Endothelial cell of umbilical vein (primary cell): ENCODE measurements at regions not wholly inside any gene's neighbourhood (a gene's known extent, or its start where the extent isn't known, plus 50 kb on each side); places are given as distances from the start of the nearest gene placed in this dataset.

Source experiments
- BruUV-seq: library from RNA; stranded (reverse); fragments of 400-500 nt; replicated peaks from 2 replicates; lab custom pipeline; 2021; lab: Mats Ljungman, UMichigan
- CTCF ChIA-PET: fragments of 300-600, 350-600 bp; sonication (Branson Sonifier 250); formaldehyde crosslinking; loops from one replicate; lab custom pipeline; 2021; ENCODE audit warnings: antibody characterized with exemption, inconsistent platforms; lab: Charles Lee
- POLR2A ChIA-PET: fragments of 300-600, 350-600 bp; sonication (Branson Sonifier 250); formaldehyde crosslinking; loops from one replicate; lab custom pipeline; 2021; ENCODE audit warnings: antibody characterized with exemption, inconsistent platforms; lab: Charles Lee
- DNase-seq: peaks from one replicate; pipeline ENCODE4 v3.0.0-alpha.2; 2011; ENCODE audit warnings: low read depth, low spot score
- FAIRE-seq: peaks from 2 replicates; lab custom pipeline; 2011; peaks lifted over from hg19 to GRCh38; lab: Jason Lieb, UNC
- H2AFZ ChIP-seq: 2 replicates; pipeline ENCODE4 v1.6.0; 2012; ENCODE audit warnings: low read depth, low read length, control low read depth, inconsistent platforms
- H3K27ac ChIP-seq: 2 replicates; pipeline ENCODE4 v1.5.1; 2011; ENCODE audit warnings: low read depth, mild to moderate bottlenecking, control low read depth, low read length, moderate library complexity; ENCODE audit not compliant: insufficient read depth
- H3K27me3 ChIP-seq, 2 experiments: 2 replicates each; pipeline versions ENCODE4 v1.6.0 to v1.6.1; 2011; ENCODE audit warnings: low read length in 2 of 2, mixed read lengths in 1 of 2; ENCODE audit not compliant: control insufficient read depth in 2 of 2, insufficient read depth in 2 of 2
- H3K36me3 ChIP-seq, 2 experiments: 2 replicates in 1 of 2; 3 replicates in 1 of 2; pipeline ENCODE4 v1.5.1; 2011; ENCODE audit warnings: low read length in 2 of 2, mild to moderate bottlenecking in 1 of 2, moderate library complexity in 1 of 2; ENCODE audit not compliant: control insufficient read depth in 2 of 2, insufficient read depth in 2 of 2; ENCODE audit errors: extremely low read depth in 1 of 2
- H3K4me1 ChIP-seq: 3 replicates; pipeline ENCODE4 v1.5.1; 2011; ENCODE audit warnings: mild to moderate bottlenecking, low read length; ENCODE audit not compliant: control insufficient read depth, insufficient read depth; ENCODE audit errors: extremely low read depth
- H3K4me2 ChIP-seq: 2 replicates; pipeline ENCODE4 v1.6.1; 2011; ENCODE audit warnings: low read length, control low read depth, mixed read lengths; ENCODE audit not compliant: insufficient read depth
- H3K4me3 ChIP-seq, 3 experiments: fragments of 200-600 bp in 1 of 3; sonication (generic), shearing (Covaris generic) in 1 of 3; replicated peaks in 1 of 3; 2 replicates each; pipeline ENCODE4 v1.5.1; 2011 to 2016; ENCODE audit warnings: control low read depth in 3 of 3, low read length in 3 of 3, mild to moderate bottlenecking in 2 of 3, inconsistent platforms in 1 of 3, low read depth in 1 of 3, moderate library complexity in 1 of 3; ENCODE audit not compliant: insufficient read depth in 1 of 3
- H3K79me2 ChIP-seq: 2 replicates; pipeline ENCODE4 v1.6.0; 2012; ENCODE audit warnings: low read length, inconsistent platforms; ENCODE audit not compliant: control insufficient read depth, insufficient read depth
- H3K9ac ChIP-seq: replicated peaks from 2 replicates; pipeline ENCODE3; 2011; ENCODE audit warnings: low read length, control low read depth; ENCODE audit not compliant: insufficient read depth; ENCODE audit errors: extremely low read depth
- H3K9me1 ChIP-seq: replicated peaks from 3 replicates; pipeline ENCODE4 v1.6.0; 2011; ENCODE audit warnings: mild to moderate bottlenecking, low read length; ENCODE audit not compliant: control insufficient read depth, insufficient read depth; ENCODE audit errors: extremely low read depth
- H3K9me3 ChIP-seq: replicated peaks from 2 replicates; pipeline ENCODE4 v1.5.1; 2012; ENCODE audit warnings: low read length, inconsistent platforms; ENCODE audit not compliant: control insufficient read depth, insufficient read depth
- H4K20me1 ChIP-seq: replicated peaks from 2 replicates; pipeline ENCODE3; 2011; ENCODE audit warnings: mild to moderate bottlenecking, low read length; ENCODE audit not compliant: control insufficient read depth, insufficient read depth; ENCODE audit errors: extremely low read depth
- CTCF ChIP-seq, 2 donors: IDR thresholded peaks; 1 replicate in 1 of 2; 2 replicates in 1 of 2; pipeline ENCODE4 v1.5.1; 2011; ENCODE audit warnings: low read length in 2 of 2, mild to moderate bottlenecking in 2 of 2, moderate library complexity in 2 of 2, control low read depth in 1 of 2, inconsistent platforms in 1 of 2, low read depth in 1 of 2; ENCODE audit not compliant: insufficient read depth in 1 of 2; ENCODE audit errors: extremely low read depth in 1 of 2
- EZH2 ChIP-seq: IDR thresholded peaks from 2 replicates; pipeline ENCODE4 v1.6.1; 2012; ENCODE audit warnings: borderline replicate concordance, low read depth, mild to moderate bottlenecking, moderate library complexity, low read length, inconsistent platforms; ENCODE audit not compliant: severe bottlenecking
- FOS ChIP-seq: IDR thresholded peaks from 2 replicates; pipeline ENCODE4 v1.6.1; 2011; ENCODE audit warnings: mild to moderate bottlenecking, low read length, moderate library complexity, borderline replicate concordance; ENCODE audit not compliant: insufficient read depth
- GATA2 ChIP-seq: IDR thresholded peaks from 2 replicates; pipeline ENCODE4 v1.7.0; 2011; ENCODE audit warnings: low read depth, mild to moderate bottlenecking, moderate library complexity, mixed read lengths, low read length; ENCODE audit not compliant: insufficient read length, insufficient read depth
- JUN ChIP-seq: IDR thresholded peaks from 2 replicates; pipeline ENCODE4 v1.6.1; 2011; ENCODE audit warnings: borderline replicate concordance, low read depth; ENCODE audit not compliant: insufficient read length, insufficient read depth
- MAX ChIP-seq: IDR thresholded peaks from 2 replicates; pipeline ENCODE4 v1.6.1; 2011; ENCODE audit not compliant: insufficient read depth, insufficient read length
- MYC ChIP-seq: IDR thresholded peaks from one replicate; pipeline ENCODE4 v1.6.1; 2011; ENCODE audit warnings: mild to moderate bottlenecking, low read depth, low read length
- POLR2A ChIP-seq: IDR thresholded peaks from 2 replicates; pipeline ENCODE4 v1.6.1; 2012; ENCODE audit warnings: low read depth, mild to moderate bottlenecking, control low read depth, low read length
- POLR2AphosphoS5 ChIP-seq: IDR thresholded peaks from 2 replicates; pipeline ENCODE4 v1.6.1; 2012; ENCODE audit warnings: low read depth, mild to moderate bottlenecking, control low read depth, low read length, moderate library complexity; ENCODE audit not compliant: insufficient read depth
- dilution Hi-C: fragments of 300-500 bp; cut with MboI; formaldehyde crosslinking; loops from one replicate; pipeline ENCODE4 v1.15.0; 2019; ENCODE audit warnings: low sequenced_read_pairs; ENCODE audit not compliant: extremely low pct_ligation_motif_present
- intact Hi-C: fragments of 100-400 bp; cut with micrococcal nuclease; formaldehyde crosslinking; loops from one replicate; pipeline ENCODE4 v1.10.0; 2022

GRCh38 chr11:133710241-133710640 is 135.1 kb downstream of the SPATA19 start:
- Histone ChIP-seq H3K4me1 (no peaks in the 10 kb centered on the region), H3K27ac (no peak overlapping the region), H3K36me3 (no peaks in the 10 kb centered on the region), H3K9ac (no peak overlapping the region), H2AFZ (no peak overlapping the region), H3K9me3 (peaks cover 2% of the 10 kb centered on the region), H3K27me3 (no peaks in the 10 kb centered on the region), H3K79me2 (no peaks in the 10 kb centered on the region), H3K4me2 (no peak overlapping the region), H3K4me3 (no peak overlapping the region), H4K20me1 (no peaks in the 10 kb centered on the region), H3K9me1 (no peaks in the 10 kb centered on the region)
- BruUV-seq = no TSS peak
- POLR2A ChIA-PET = no interaction called here
- dilution Hi-C loops = no loop called here
- no peak for DNase-seq
- FAIRE-seq = no peak
- intact Hi-C loops = no loop called here
- TF ChIP-seq MAX (no peak), MYC (no peak), GATA2 (no peak), FOS (no peak), CTCF (IDR thresholded peaks at IDR 0.05; ENCODE audit: extremely low read depth in 1 of 2, insufficient read depth in 1 of 2, low read depth in 1 of 2, low read length in 2 of 2) (no peak), JUN (no peak), EZH2 (no peak), POLR2A (no peak), POLR2AphosphoS5 (no peak)
- CTCF ChIA-PET = no interaction called here
